NCI-H69 (cell line): ENCODE measurements at regions not wholly inside any gene's neighbourhood (a gene's known extent, or its start where the extent isn't known, plus 50 kb on each side); places are given as distances from the start of the nearest gene placed in this dataset.
"Not testable (repeated sequence)": the region's sequence is repeated elsewhere in the genome, so short reads cannot be mapped to it uniquely, and the experiment has no call there.

Source experiments
- DNase-seq: peaks from one replicate; lab custom pipeline; 2025; lab: John Stamatoyannopoulos, UW

GRCh38 chr11:39809833-39810232 is 1649.6 kb downstream of the LRRC4C start:
- no peak for DNase-seq

GRCh38 chr11:39807904-39808303 is 1651.5 kb downstream of the LRRC4C start:
- no peak for DNase-seq

- no peak for DNase-seq
Observed at GRCh38 chr11:39806652-39807051, 1652.8 kb downstream of the LRRC4C start.

- DNase-seq = no peak
Observed at GRCh38 chr11:39804271-39804670, 1655.2 kb downstream of the LRRC4C start.

GRCh38 chr11:39786682-39787081 is 1672.8 kb downstream of the LRRC4C start:
- no peak for DNase-seq

- DNase-seq = no peak
Observed at GRCh38 chr11:39786281-39786680, 1673.2 kb downstream of the LRRC4C start.

GRCh38 chr11:39784873-39785272 is 1674.6 kb downstream of the LRRC4C start:
- DNase-seq = no peak

GRCh38 chr11:39780131-39780530 is 1679.3 kb downstream of the LRRC4C start:
- DNase-seq = no peak

GRCh38 chr11:39777035-39777434 is 1682.4 kb downstream of the LRRC4C start:
- no peak for DNase-seq

- DNase-seq = no peak
Observed at GRCh38 chr11:39772525-39773137, 1686.8 kb downstream of the LRRC4C start.

GRCh38 chr11:39768214-39768613 is 1691.2 kb downstream of the LRRC4C start:
- no peak for DNase-seq

GRCh38 chr11:39745401-39745800 is 1714.1 kb downstream of the LRRC4C start:
- no peak for DNase-seq

GRCh38 chr11:39741066-39741465 is 1718.4 kb downstream of the LRRC4C start:
- no peak for DNase-seq

- DNase-seq = not testable (repeated sequence)
Observed at GRCh38 chr11:39736351-39736750, 1723.1 kb downstream of the LRRC4C start.

- DNase-seq = peak; percentile 34
Observed at GRCh38 chr11:39732001-39732400, 1727.5 kb downstream of the LRRC4C start.

- DNase-seq = no peak
Observed at GRCh38 chr11:39725081-39725480, 1734.4 kb downstream of the LRRC4C start.

- DNase-seq = peak; percentile 6
Observed at GRCh38 chr11:39724404-39724803, 1735.0 kb downstream of the LRRC4C start.

- no peak for DNase-seq
Observed at GRCh38 chr11:39712581-39712980, 1746.9 kb downstream of the LRRC4C start.

- peak; percentile 10 for DNase-seq
Observed at GRCh38 chr11:39690856-39691255, 1768.6 kb downstream of the LRRC4C start.

- no peak for DNase-seq
Observed at GRCh38 chr11:39683951-39684554, 1775.4 kb downstream of the LRRC4C start.

- no peak for DNase-seq
Observed at GRCh38 chr11:39683288-39683950, 1776.0 kb downstream of the LRRC4C start.

GRCh38 chr11:39681428-39681827 is 1778.0 kb downstream of the LRRC4C start:
- no peak for DNase-seq

GRCh38 chr11:39678996-39679395 is 1780.5 kb downstream of the LRRC4C start:
- DNase-seq = no peak
